Choroid plexus epithelial cell (primary cell): ENCODE measurements at regions not wholly inside any gene's neighbourhood (a gene's known extent, or its start where the extent isn't known, plus 50 kb on each side); places are given as distances from the start of the nearest gene placed in this dataset.

Experiments
- DNase-seq: peaks from one replicate; pipeline ENCODE4 v3.0.0-alpha.2; 2010; ENCODE audit warnings: low read depth
- H3K4me3 ChIP-seq: 2 replicates; pipeline ENCODE4 v1.5.1; 2011; ENCODE audit warnings: low read depth, mild to moderate bottlenecking, control low read depth, low read length, moderate library complexity
- CTCF ChIP-seq: conservative IDR thresholded peaks from 2 replicates; pipeline ENCODE4 v1.5.1; 2011; ENCODE audit warnings: low read depth, mild to moderate bottlenecking, control low read depth, inconsistent platforms, low read length, moderate library complexity

- TF ChIP-seq CTCF = no peak
- DNase-seq = no peak
- H3K4me3 ChIP-seq = no peak overlapping the region
Observed at GRCh38 chr2:126228531-126228930, 427.4 kb upstream of the GYPC start.

- TF ChIP-seq CTCF = no peak
- H3K4me3 ChIP-seq = no peak overlapping the region
Observed at GRCh38 chr2:126238251-126238650, 417.7 kb upstream of the GYPC start.

GRCh38 chr2:126239320-126239955 is 416.5 kb upstream of the GYPC start:
- TF ChIP-seq CTCF = no peak
- no peak for DNase-seq
- H3K4me3 ChIP-seq = no peak overlapping the region

More at GRCh38 chr2:126238251-126238650, 417.7 kb upstream of the GYPC start:
- DNase-seq = no peak

- DNase-seq = no peak
- H3K4me3 ChIP-seq = no peak overlapping the region
- TF ChIP-seq CTCF = no peak
Observed at GRCh38 chr2:126241001-126241400, 415.0 kb upstream of the GYPC start.

- no peak overlapping the region for H3K4me3 ChIP-seq
- no peak for TF ChIP-seq CTCF
- no peak for DNase-seq
Observed at GRCh38 chr2:126241411-126241810, 414.5 kb upstream of the GYPC start.

GRCh38 chr2:126244937-126245336 is 411.0 kb upstream of the GYPC start:
- H3K4me3 ChIP-seq = no peak overlapping the region
- TF ChIP-seq CTCF = peak; percentile 20
- peak; percentile 5 for DNase-seq

GRCh38 chr2:126253669-126254068 is 402.3 kb upstream of the GYPC start:
- TF ChIP-seq CTCF = no peak
- no peak overlapping the region for H3K4me3 ChIP-seq
- DNase-seq = no peak
